Psoas muscle (tissue), 7 donors: ENCODE measurements at regions not wholly inside any gene's neighbourhood (a gene's known extent, or its start where the extent isn't known, plus 50 kb on each side); places are given as distances from the start of the nearest gene placed in this dataset.

ENCODE experiments used
- ATAC-seq, 4 donors: fragments of 200-7000 bp; cut with Tn5 transposase; one replicate each; pipeline ENCODE4 v1.9.1; 2020; ENCODE audit warnings: moderate library complexity in 3 of 4, mild to moderate bottlenecking in 2 of 4
- DNase-seq, 2 donors: peaks; one replicate each; pipeline ENCODE4 v3.0.0-alpha.2; 2020
- H3K27ac ChIP-seq: fragments of 200-600 bp; one replicate; pipeline ENCODE4 v1.8.0; 2022
- H3K27me3 ChIP-seq, 3 donors: fragments of 200-600 bp in 1 of 3; one replicate each; pipeline versions ENCODE4 v1.6.1 to v1.8.0; 2013 to 2022; ENCODE audit warnings: low read length in 2 of 3, mild to moderate bottlenecking in 2 of 3, moderate library complexity in 1 of 3; ENCODE audit not compliant: insufficient read depth in 3 of 3
- H3K36me3 ChIP-seq, 2 donors: fragments of 200-600 bp in 1 of 2; one replicate each; pipeline versions ENCODE4 v1.6.1 to v1.8.0; 2013 to 2022; ENCODE audit warnings: low read depth in 1 of 2, mild to moderate bottlenecking in 1 of 2, moderate library complexity in 1 of 2; ENCODE audit not compliant: insufficient read depth in 1 of 2
- H3K4me1 ChIP-seq: fragments of 200-600 bp; one replicate; pipeline ENCODE4 v1.8.0; 2022
- H3K4me3 ChIP-seq: fragments of 200-600 bp; one replicate; pipeline ENCODE4 v1.8.0; 2022; ENCODE audit warnings: mild to moderate bottlenecking
- H3K9me3 ChIP-seq: fragments of 200-600 bp; one replicate; pipeline ENCODE4 v1.8.0; 2022
- WGBS, 3 donors: extraction: QIAGEN DNeasy Blood & Tissue Kit; methylation state at CpG; one replicate each; pipeline versions ENCODE4 v1.1.6 to v1.1.7; 2013; 5-methylcytosine and 5-hydroxymethylcytosine counted together
- intact Hi-C, 2 donors: fragments of 100-400 bp; cut with DNase I; formaldehyde crosslinking; loops; one replicate each; pipeline versions ENCODE4 v1.11.0 to v1.14.2; 2022
- TF ChIP-seq, protein P1 (sequence below): fragments of 200-600 bp; IDR thresholded peaks from one replicate; pipeline ENCODE4 v1.8.0; 2022; ENCODE audit warnings: antibody characterized with exemption
- donor health status: healthy with polysubstance abuse.
- donor health status: DM: no; HTN: no; CAD: no; lungs with moderate emphysema.
- donor health status: Bipolar disorder and iron deficiency.
- donor health status: healthy.
- donor health status: DM: yes; HTN: yes; CAD: no.
- donor health status: DM: no; HTN: no; CAD: no.
- donor health status: DM: yes; HTN: yes; CAD: no.

- Histone ChIP-seq H3K27me3 (no peaks in the 10 kb centered on the region), H3K27ac (no peak overlapping the region), H3K9me3 (no peaks in the 10 kb centered on the region), H3K4me3 (no peak overlapping the region), H3K36me3 (no peaks in the 10 kb centered on the region), H3K4me1 (no peaks in the 10 kb centered on the region)
- 56 to 60% (median 56%) methylated on average over 3 of the region's 3 CpGs for WGBS, 3 donors
- DNase-seq (no peak), ATAC-seq (no peak)
- intact Hi-C loops: no loop called here
- TF ChIP-seq, protein P1, sequence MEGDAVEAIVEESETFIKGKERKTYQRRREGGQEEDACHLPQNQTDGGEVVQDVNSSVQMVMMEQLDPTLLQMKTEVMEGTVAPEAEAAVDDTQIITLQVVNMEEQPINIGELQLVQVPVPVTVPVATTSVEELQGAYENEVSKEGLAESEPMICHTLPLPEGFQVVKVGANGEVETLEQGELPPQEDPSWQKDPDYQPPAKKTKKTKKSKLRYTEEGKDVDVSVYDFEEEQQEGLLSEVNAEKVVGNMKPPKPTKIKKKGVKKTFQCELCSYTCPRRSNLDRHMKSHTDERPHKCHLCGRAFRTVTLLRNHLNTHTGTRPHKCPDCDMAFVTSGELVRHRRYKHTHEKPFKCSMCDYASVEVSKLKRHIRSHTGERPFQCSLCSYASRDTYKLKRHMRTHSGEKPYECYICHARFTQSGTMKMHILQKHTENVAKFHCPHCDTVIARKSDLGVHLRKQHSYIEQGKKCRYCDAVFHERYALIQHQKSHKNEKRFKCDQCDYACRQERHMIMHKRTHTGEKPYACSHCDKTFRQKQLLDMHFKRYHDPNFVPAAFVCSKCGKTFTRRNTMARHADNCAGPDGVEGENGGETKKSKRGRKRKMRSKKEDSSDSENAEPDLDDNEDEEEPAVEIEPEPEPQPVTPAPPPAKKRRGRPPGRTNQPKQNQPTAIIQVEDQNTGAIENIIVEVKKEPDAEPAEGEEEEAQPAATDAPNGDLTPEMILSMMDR: no peak
Measured at GRCh38 chr12:32952681-32953080, 56.1 kb upstream of the PKP2 start.

GRCh38 chr12:32949815-32950214, 53.2 kb upstream of the PKP2 start:
- ATAC-seq (no peak), DNase-seq (no peak)
- no peaks in the 10 kb centered on the region for H3K9me3 ChIP-seq
- no peaks in the 10 kb centered on the region for H3K36me3 ChIP-seq
- no peak overlapping the region for H3K27ac ChIP-seq
- intact Hi-C loops: no loop called here
- no peaks in the 10 kb centered on the region for H3K27me3 ChIP-seq
- no peaks in the 10 kb centered on the region for H3K4me1 ChIP-seq
- WGBS, 3 donors: 55 to 62% (median 61%) methylated on average over 3 of the region's 3 CpGs
- TF ChIP-seq, protein P1: no peak
- H3K4me3 ChIP-seq: no peak overlapping the region

DNA sequence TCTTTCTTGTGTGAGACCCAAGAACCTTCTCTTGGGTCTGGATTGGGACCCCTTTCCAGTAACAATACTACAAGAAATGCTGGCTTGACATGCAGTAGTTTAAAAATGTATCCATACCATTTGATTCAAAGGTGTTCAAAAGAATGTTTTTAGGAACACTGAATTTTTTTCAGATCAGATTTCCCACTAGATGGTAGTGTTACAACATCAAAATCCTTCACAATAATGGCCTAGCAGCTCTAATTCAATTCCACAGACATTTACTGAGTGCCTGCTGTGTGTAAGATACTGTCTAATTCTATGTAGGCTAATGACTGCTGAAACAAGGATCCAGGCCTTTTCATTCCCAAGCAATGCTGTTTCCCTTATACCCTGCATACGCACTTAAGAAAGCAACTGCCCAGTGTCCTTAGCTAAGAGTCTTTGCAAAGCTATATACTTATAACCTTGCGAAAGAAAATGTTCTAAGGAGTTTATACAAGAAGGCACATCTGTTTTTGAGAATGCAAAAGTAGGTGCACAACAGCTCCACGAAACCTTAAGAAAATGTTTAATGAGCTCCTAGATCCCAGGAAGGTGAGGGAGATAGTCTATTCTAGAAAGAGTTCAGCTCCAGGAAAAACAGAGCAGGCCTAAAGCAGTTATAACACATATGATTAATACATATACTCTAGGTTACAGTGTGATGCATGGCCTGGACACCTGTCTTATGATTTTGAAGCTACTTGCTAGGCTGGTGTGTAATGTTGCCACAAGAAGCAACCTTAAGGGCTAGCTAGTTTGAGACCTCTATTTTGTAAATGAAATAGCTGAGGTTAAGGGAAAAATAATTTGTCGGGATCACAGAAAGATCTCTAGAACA, 50.9 kb upstream of the PKP2 start:
- TF ChIP-seq, protein P1: no peak
- Histone ChIP-seq H3K27ac (no peak overlapping the region), H3K36me3 (no peaks in the 10 kb centered on the region), H3K4me1 (no peaks in the 10 kb centered on the region), H3K9me3 (no peaks in the 10 kb centered on the region), H3K4me3 (no peak overlapping the region), H3K27me3 (no peaks in the 10 kb centered on the region)
- 82 to 93% (median 83%) methylated on average over 4 of the region's 4 CpGs for WGBS, 3 donors
- DNase-seq: no peak
- no peak for ATAC-seq
- intact Hi-C loops: no loop called here

DNA sequence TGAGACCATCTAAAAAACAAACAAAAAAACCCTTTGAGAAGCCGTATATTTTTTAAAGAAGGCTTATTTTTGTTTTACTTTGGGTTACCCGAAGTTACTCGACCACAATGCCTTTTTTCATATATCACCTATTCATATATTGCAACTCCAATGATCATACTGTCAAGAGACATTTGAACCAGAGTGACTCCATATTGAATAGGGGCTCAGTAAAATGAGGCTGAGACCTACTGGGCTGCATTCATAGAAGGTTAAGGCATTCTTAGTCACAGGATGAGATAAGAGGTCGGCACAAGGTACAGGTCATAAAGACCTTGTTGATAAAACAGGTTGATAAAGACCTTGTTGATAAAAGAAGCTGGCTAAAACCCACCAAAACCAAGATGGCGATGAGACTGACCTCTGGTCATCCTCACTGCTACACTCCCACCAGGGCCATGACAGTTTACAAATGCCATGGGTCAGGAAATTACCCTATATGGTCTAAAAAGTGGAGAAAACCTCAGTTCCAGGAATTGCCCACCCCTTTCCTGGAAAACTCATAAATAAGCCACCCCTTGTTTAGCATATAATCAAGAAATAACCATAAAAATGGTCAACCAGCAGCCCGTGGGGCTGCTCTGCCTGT, 50.0 kb upstream of the PKP2 start:
- WGBS, 3 donors: 67 to 74% (median 73%) methylated on average over 6 of the region's 6 CpGs
- Histone ChIP-seq H3K27me3 (no peaks in the 10 kb centered on the region), H3K4me1 (no peaks in the 10 kb centered on the region), H3K36me3 (no peaks in the 10 kb centered on the region), H3K4me3 (no peak overlapping the region), H3K27ac (no peak overlapping the region), H3K9me3 (no peaks in the 10 kb centered on the region)
- DNase-seq: no peak
- no peak for ATAC-seq
- TF ChIP-seq, protein P1: no peak
- intact Hi-C loops: no loop called here
